ENCODE measurements at regions not wholly inside any gene's neighbourhood (a gene's known extent, or its start where the extent isn't known, plus 50 kb on each side); places are given as distances from the start of the nearest gene placed in this dataset.
"Not testable (repeated sequence)": the region's sequence is repeated elsewhere in the genome, so short reads cannot be mapped to it uniquely, and the experiment has no call there.

DNA sequence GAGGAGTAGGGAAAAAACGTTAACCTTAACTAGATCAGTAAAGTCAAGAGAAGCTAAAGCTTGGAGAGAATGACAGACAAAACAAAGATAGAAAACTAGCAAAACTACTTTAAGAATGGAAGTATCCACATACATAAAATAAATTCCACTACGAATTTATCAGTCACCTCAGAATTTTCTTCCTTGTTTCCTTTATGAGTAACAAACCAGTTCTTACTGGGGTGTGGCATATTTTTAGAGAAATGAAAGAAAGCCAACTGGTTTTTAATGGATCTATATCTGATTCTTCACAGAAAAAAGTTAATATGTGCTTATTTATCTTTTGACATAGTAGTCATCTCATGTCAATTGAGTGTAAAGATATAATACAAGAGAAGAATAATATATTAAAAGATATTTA, 2033.7 kb upstream of the CELF4 start:
- DNase-seq (ENCODE audit: low spot score): no peak

DNA sequence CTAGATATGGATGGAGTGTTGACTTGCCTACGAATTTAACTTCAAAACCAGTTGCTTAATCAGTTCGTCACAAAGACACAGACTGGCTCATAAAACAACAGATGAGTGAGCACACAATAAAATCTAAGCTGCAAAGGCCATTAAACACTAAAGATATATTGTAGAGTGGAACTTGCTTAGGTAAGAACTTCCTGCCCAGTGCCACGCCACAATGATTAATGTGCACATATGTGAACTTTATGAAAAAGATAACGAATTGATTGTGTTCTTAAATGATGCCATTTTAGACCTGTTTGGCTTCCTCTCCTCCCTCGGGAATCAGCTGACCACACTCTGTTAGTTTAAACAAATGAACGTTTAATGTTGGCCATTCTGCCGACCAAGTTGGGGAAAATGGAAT, 2031.3 kb upstream of the CELF4 start:
- no peak for DNase-seq (ENCODE audit: low spot score)

DNA sequence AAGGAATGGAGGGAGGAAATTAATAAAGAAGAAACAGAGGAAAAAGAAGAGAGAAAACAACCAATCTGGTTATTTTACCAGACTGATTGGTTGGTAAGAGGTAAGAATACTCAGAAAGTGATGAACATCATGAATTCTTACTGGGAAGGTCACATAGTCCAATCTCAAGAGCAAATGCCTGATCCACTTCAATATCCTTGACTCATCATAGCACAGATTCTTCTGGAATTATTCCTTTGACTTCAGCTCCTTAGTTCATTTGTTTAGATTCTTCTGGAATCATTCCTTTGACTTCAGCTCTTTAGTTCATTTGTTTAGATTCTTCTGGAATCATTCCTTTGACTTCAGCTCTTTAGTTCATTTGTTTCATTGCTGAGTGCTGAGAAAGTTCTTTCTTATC, 2030.6 kb upstream of the CELF4 start:
- no peak for DNase-seq (ENCODE audit: low spot score)

DNA sequence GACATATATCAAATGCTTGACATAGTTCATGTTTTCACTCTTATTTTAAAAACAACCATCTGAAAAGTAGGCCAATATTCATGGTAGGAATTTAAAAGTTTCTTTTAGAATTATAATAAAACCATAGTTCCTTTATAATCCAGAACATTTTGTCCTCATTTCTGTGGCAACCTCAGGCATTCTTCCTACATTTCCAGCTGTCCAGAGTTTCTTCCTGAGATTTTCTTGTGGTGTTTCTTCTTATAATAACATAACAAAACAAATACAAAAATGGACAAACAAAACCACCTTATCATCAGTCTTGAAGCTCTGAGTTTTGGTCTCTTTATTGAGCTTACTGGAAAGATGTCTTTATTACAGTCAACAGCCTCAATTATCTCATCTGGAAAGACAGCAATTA, 2028.6 kb upstream of the CELF4 start:
- DNase-seq (ENCODE audit: low spot score): no peak

DNA sequence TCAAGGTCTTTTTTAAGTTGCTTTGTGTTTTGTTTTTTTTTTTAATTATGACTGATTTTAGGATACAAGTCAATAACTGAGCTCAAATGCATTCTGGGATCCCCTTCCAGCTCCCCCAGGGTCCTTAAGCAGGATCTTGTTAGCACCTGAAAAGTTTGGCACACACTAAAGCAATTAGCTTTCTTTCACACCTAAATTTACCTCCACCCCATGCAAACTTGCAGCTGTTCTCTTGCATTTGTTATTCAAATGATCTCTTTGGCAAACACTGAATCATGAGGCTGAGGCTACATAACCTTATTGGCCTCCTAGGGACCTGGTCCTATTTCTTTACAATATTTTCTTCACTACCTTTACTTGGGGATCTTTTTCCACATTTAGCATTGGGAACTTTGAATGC, 2026.1 kb upstream of the CELF4 start:
- DNase-seq (ENCODE audit: low spot score): no peak

DNA sequence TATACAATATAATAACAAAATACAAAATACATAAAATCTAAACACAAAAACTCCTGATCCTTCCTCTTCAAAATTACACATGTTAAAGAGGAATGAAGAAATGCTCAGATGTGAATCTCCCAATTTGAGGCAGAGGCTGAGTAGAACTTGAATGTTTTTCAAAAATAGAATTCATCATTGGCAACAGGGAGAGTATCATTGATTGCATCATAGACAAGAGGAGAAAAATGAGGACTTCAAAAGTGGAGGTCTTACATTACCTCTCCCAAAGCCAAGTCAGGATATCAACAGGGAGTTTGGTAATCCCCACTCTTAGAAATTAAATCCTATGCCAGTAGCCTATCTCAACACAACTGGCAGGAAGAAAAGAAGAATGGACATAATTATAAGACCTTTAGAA, 2023.9 kb upstream of the CELF4 start:
- no peak for DNase-seq (ENCODE audit: low spot score)

DNA sequence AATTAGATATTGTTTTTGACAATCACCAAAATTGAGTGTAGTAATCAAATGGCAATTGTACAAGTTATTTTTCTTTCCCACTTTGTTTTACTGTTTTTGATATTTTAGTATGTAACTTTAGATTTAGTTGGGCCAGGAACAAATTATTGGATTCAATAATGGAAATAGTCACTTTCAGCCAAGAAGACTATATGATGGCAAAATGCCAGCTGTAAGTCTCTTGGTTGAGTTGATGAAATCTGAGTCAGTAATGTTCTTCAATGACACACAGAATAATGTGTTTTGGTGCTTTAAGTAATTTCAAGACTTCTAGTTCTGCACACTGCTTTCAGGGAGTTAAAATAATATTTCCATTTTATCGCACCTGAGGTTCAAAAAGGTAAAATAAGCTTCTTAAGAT, 2022.0 kb upstream of the CELF4 start:
- no peak for DNase-seq (ENCODE audit: low spot score)

DNA sequence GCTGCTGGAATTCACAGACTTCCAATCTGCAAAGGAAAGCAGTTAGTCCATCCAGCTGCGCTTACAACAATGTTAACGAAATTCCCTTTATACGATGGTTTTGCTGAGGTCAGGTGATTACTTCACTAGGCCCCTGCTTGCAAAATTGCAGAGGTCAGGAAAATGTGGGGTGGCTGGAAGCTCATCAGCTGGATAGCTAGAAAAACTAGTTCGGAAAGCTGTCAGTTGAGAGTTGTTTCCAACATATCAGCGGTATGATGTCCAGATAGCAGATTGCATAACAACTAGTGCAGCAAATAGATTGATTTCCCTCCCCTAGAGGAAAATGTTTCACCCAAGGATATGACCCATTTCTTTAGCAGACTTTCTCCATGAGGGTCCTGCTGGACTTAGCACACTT, 2021.1 kb upstream of the CELF4 start:
- no peak for DNase-seq (ENCODE audit: low spot score)

DNA sequence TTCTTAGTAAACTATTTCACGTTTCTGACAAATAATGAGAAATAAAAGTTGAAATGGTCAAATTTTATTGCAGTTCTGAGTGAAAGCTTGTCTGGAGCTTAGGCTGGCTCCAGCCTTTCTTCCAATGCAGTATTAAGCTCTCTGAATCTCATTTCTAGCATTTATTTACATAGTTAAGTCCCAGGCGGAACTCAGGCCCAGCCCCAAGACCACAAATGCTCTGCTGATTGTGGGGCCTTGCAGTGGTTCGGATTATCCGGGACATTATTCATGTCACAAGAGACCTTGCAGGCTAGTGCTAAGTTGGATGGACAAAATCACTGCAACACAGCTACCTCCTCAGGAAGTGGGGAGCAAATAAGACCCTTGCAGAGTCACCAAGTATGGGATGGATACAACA, 2009.3 kb upstream of the CELF4 start:
- no peak for DNase-seq (ENCODE audit: low spot score)

DNA sequence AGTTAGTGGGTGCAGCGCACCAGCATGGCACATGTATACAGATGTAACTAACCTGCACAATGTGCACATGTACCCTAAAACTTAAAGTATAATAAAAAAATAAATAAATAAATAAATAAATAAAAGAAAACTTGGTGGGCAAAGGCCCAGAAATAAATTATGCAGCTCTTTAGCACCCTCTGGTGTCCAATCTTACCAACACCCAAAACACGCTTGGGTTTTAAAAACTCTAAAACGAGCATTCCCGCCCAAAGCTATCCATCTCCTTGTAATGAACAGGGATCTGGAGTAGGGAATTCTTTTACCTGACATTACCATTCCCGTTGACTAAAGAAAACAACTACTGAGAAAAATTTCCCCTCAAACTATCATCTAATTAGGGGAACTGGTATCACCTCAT, 2005.9 kb upstream of the CELF4 start:
- DNase-seq (ENCODE audit: low spot score): no peak

DNA sequence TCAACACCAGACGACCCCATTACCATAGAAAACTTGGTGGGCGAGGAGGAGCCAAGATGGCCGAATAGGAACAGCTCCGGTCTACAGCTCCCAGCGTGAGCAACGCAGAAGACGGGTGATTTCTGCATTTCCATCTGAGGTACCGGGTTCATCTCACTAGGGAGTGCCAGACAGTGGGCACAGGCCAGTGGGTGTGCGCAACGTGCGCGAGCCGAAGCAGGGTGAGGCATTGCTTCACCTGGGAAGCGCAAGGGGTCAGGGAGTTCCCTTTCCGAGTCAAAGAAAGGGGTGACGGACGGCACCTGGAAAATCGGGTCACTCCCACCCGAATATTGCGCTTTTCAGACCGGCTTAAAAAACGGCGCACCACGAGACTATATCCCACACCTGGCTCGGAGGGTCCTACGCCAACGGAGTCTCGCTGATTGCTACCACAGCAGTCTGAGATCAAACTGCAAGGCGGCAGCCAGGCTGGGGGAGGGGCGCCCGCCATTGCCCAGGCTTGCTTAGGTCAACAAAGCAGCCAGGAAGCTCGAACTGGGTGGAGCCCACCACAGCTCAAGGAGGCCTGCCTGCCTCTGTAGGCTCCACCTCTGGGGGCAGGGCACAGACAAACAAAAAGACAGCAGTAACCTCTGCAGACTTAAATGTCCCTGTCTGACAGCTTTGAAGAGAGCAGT, 2000.1 kb upstream of the CELF4 start:
- not testable (repeated sequence) for DNase-seq (ENCODE audit: low spot score)

DNA sequence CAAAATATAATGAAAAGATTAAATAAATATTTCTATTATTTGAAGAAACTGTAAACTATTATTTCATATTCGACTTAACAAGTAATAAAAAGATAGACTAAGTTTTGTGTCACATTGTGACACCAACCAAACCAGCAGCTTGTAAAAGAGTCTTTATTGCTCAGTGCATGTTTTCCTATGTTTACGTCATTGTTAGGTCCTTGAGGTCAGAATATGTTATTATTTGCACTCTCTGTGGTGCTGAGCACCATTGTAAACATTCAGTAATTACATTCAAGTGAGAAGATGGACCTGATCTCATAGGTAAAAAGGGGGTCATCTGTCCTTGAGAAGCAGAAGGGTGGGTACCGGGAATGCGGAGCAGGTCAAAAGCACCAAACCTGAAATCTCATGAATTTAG, 1999.1 kb upstream of the CELF4 start:
- no peak for DNase-seq (ENCODE audit: low spot score)

DNA sequence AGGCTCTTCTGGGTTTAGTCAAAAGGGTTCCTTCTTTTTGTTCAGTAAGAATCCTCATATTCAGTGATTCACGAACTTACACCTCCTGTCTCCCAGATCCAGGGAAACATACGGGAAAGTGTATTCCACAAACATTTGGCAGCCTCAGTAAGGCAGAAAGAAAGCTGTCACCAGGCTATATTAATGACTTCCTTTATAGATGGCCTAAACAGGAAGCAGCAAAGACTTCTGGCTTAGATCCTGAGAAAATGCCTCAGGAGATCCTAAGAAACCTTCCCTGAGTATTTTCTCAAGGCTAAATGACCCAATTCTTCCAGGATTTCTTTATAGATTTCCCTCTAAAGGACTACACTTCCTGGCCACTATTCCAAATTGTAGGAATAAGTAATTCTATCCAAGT, 1995.5 kb upstream of the CELF4 start:
- no peak for DNase-seq (ENCODE audit: low spot score)

DNA sequence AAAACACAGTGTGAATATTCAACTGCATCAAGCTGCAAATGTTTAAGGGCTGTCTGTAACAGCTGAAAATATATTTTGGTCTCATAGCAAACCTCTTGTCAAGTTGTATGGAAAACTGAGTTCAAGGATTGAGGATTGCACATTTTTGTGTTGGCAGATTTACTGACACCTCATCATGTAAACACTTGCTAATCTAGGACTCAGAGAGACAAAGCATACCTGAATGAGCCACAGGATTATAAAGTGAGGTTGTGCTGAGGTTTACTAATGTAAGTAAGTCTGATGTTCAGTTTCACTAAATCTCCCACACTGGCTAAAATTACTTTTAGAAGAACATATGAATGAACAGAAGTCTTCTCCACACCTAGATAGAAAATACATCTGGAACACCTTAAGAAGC, 1993.1 kb upstream of the CELF4 start:
- DNase-seq (ENCODE audit: low spot score): no peak

DNA sequence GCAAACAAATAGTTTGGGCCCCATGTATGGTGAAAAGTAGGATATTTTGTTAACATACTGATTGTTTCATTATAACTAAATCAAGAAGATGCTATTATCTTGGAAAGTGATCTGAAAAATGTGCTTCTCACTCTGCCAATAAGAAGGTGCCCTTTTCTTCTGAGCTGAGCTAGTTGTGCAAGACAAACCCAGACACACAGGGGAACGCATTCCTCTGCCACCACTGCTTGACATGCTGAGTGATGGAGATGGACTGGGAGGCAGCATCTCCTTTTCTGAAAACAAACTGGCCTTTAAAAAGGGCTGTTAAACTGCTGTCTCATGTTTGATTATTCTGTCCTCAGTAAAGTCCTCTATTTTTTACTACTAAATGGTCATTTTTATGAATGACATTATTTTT, 1989.9 kb upstream of the CELF4 start:
- no peak for DNase-seq (ENCODE audit: low spot score)

DNA sequence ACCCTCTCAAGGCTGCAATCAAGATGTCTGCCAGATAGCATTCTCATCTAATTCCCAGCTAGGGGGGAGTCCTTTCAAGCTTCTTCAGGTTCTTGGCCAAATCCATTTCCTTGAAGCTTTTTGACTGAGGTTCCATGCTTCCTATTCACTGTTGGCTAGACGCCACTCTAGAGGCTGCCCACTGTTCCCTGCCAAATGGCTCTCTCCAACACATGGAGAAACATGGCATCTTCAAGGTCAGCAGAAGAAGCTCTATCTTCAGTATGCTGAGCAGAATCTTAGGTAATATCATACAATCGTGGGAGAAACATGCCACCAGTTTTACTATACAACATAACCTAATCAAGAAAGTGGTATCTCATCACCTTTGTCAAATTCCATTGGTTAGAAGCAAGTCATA, 1985.1 kb upstream of the CELF4 start:
- no peak for DNase-seq (ENCODE audit: low spot score)

DNA sequence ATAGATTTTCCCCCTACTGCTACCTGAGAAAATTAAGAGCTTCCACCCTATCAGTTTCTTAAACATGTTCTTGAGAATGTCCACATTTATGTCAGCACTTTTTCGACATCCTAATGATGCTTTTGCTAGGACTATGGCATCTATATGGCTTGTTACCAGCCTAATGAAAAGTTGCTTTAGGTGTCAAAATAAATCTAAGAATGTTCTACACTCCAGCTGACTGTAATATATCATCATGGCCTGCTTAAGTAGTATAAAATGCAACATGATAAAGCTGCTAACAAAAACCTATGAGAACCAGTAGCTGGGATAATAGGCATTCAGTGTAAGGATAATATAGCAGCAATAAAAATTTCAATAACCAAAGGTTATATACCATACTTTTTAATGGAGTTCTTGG, 1983.5 kb upstream of the CELF4 start:
- DNase-seq (ENCODE audit: low spot score): no peak

DNA sequence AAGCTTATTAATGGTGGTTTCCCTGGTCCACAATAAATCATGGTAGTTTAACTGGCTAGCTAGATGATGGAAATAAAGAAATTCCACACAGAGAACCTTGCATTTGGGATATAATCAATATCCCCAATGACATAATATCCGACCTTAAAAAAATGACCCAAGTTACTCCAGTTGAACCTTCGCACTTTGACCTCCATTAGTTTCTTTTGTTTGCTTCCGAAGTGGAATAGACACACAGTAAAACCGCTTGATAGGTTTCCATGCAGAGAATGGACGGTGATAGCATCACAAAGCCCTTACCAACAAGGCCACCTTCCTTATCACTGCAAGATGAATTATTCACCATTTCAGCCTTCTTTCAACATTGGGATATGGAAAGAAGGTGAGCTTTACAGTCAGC, 1966.1 kb upstream of the CELF4 start:
- DNase-seq (ENCODE audit: low spot score): no peak

DNA sequence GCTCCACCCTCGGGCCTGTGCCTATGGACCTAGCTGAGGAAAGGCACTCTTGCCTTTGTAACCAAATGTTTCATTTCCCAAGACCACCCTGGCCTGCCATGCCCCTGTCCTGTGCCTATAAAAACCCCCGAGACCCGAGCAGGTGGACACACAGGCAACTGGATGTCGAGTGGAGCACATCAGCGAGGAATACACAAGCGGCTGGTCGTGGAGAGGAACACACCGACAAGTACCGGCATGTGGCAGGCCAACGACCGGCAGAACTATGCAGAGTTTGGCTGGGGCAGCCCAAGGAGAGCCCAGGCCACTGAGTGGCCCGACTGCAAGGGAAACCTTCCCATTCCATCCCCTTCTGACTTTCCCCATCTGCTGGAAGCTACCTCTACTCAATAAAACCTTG, 1963.8 kb upstream of the CELF4 start:
- DNase-seq (ENCODE audit: low spot score): no peak

DNA sequence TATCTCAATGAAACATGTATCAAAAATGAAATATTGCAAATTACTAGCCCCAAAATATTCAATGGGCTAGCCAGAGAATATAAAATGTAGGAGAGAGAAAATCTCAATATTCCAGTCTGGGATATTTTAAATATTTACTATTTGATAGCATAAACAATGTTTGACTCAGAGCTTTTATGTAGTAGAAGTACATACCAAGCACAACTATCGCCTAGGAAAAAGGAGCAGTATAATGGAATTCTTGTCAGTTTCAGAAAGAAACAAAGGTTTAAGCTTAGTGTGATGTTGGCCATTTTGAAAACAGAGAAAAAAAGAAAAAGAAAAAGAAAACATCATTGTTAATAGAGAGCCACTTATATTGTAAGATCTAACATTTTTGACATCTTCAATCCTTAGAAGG, 1961.9 kb upstream of the CELF4 start:
- DNase-seq (ENCODE audit: low spot score): no peak

DNA sequence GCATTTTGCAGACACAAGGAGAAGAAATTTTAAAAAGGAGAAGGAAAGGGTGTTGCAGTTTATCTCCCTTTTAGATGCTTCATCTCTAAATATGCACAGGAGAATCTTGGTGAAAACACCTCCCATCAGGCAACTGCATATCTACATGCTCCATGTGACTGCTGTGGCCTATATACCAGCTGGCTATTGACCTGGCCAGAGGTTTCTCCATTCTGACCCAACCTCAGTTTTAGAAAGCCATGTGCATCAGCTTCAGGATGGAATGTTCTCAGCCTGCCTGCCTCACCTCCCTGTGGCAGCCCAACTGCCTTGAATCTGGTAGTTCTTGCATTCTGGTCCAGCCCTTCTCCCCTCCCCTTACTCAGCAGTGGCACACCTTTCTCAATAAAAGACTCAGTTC, 1958.8 kb upstream of the CELF4 start:
- DNase-seq (ENCODE audit: low spot score): no peak

DNA sequence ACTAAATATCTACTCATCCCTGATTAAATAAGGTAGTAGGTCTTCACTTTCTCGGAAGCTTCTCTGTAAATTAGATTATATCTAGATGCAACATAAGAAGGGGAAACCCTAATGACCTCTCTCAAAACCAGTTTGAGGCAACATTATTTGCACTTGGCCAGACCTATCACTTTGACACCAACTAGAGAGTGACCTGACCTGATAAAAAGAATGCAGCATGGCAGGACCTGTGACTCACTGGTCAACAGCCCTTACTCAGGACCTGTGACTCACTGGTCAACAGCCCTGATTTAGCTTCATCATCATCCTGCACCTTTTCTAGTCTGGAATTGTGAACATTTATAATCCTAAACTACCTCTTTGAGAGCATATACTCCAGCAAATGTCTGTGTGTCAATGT, 1957.7 kb upstream of the CELF4 start:
- no peak for DNase-seq (ENCODE audit: low spot score)

DNA sequence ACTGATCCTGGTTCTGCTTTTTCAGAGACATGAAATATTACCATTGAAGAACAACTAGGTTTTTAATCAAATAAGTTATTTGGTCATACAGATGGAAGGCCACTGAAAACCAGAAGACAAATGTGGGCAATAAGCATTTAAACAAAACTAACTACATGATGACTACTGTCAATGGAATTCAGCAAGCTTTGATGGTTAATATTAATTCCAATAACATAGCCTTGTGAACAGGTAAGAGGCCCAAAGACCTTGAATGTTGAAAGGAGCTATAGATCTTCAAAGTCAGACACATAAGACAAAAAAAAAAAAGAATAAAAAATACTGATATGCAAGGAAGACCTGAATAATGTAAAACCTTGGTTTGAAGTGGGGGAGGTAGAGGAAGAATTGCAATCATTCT, 1955.6 kb upstream of the CELF4 start:
- no peak for DNase-seq (ENCODE audit: low spot score)

DNA sequence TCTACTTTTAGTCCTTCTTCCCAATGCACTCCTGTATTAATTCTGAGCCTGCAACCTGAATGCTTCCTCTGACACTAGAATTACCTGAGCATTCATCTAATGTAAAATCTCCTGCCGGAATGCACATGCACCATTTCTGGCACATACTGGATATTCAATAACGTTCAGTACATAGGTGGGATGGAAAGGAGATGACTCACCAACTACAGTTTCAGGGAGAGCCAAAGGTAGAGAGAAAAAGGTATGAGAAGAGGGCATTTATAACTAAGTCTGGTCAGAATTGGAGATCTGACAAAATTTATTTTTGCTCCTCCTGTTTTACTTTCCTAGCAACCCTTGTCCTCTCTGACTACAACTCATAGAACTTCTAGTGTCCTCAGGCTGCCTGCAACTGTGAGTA, 1954.1 kb upstream of the CELF4 start:
- no peak for DNase-seq (ENCODE audit: low spot score)

DNA sequence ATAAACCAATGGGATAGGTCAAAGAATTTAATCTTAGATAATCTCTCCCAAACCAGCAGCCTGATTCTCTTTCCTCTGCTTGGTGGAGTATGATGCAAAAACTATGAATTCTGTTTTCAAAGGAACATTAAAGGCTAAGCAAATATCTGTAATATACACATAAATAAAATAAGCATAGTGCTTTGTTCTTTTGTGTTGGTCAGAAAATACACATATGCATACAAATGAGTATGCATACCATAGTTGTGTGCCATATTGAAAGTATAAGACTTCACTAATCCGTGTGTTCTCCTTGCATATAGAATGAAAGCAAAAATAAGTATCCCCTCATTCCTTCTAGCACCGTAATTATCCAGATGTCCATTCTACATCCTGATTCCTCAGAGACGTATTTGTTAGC, 1949.7 kb upstream of the CELF4 start:
- DNase-seq (ENCODE audit: low spot score): no peak
